ENCODE measurements at regions not wholly inside any gene's neighbourhood (a gene's known extent, or its start where the extent isn't known, plus 50 kb on each side); places are given as distances from the start of the nearest gene placed in this dataset.

- TF ChIP-seq, protein P1, sequence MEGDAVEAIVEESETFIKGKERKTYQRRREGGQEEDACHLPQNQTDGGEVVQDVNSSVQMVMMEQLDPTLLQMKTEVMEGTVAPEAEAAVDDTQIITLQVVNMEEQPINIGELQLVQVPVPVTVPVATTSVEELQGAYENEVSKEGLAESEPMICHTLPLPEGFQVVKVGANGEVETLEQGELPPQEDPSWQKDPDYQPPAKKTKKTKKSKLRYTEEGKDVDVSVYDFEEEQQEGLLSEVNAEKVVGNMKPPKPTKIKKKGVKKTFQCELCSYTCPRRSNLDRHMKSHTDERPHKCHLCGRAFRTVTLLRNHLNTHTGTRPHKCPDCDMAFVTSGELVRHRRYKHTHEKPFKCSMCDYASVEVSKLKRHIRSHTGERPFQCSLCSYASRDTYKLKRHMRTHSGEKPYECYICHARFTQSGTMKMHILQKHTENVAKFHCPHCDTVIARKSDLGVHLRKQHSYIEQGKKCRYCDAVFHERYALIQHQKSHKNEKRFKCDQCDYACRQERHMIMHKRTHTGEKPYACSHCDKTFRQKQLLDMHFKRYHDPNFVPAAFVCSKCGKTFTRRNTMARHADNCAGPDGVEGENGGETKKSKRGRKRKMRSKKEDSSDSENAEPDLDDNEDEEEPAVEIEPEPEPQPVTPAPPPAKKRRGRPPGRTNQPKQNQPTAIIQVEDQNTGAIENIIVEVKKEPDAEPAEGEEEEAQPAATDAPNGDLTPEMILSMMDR (IDR thresholded peaks at IDR 0.05; ENCODE audit: poor library complexity, severe bottlenecking): no peak
- TF ChIP-seq EZH2 (IDR thresholded peaks at IDR 0.05; ENCODE audit: borderline replicate concordance, insufficient read depth, low read length, poor library complexity, severe bottlenecking) (no peak), EP300 (conservative IDR thresholded peaks at IDR 0.05; ENCODE audit: poor library complexity, severe bottlenecking) (peak; percentile 100), SMC3 (conservative IDR thresholded peaks at IDR 0.05; ENCODE audit: poor library complexity) (no peak), MXI1 (conservative IDR thresholded peaks at IDR 0.05; ENCODE audit: poor library complexity, severe bottlenecking) (no peak), POLR2AphosphoS5 (IDR thresholded peaks at IDR 0.05) (peak; percentile 89), TAF1 (IDR thresholded peaks at IDR 0.05; ENCODE audit: low read depth) (no peak), REST (IDR thresholded peaks at IDR 0.05; ENCODE audit: borderline replicate concordance) (peak; percentile 78), RAD21 (conservative IDR thresholded peaks at IDR 0.05) (no peak)
Observed at GRCh38 chr16:62089715-62090114, 53.5 kb upstream of the CDH8 start.
